ENCODE measurements at regions not wholly inside any gene's neighbourhood (a gene's known extent, or its start where the extent isn't known, plus 50 kb on each side); places are given as distances from the start of the nearest gene placed in this dataset.
"Not testable (repeated sequence)": the region's sequence is repeated elsewhere in the genome, so short reads cannot be mapped to it uniquely, and the experiment has no call there.

- Histone ChIP-seq H3K27ac (no peak overlapping the region), H3K4me1 (no peaks in the 10 kb centered on the region), H3K4me3 (no peak overlapping the region), H3K36me3 (no peaks in the 10 kb centered on the region), H3K27me3 (peaks cover 0 to 42% (median 0%) of the 10 kb centered on the region in 3 donors), H3K9me3 (no peaks in the 10 kb centered on the region)
- DNase-seq, result no peak
- TF ChIP-seq EP300 (IDR thresholded peaks at IDR 0.05) (no peak), POLR2AphosphoS5 (IDR thresholded peaks at IDR 0.05) (no peak)
- intact Hi-C loops (cut with DNase I; ENCODE audit: low total_unique reads), result no loop called here
These were observed 179.6 kb downstream of the AIPL1 start for GRCh38 chr17:6255322-6255721.

DNA sequence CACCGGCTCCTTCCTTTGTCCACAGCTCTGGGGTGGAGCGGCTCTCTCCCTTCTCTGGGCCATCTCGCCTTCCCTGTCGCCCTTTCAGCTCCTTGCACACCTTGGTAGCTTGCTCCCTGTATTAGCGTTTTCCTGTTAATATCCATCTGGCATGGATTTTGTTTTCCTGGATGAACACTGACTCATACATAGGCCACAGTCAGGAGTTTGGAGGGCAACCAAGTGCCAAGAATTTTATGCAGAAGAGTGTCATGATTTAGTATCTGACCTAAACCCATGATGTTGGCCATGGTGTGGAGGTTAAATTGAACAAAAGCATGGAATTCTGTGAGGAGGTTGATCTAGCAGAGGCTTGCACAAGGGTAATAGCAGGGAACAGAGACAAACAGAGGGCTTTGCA, 180.9 kb downstream of the AIPL1 start:
- Histone ChIP-seq H3K27ac (no peak overlapping the region), H3K9me3 (no peaks in the 10 kb centered on the region), H3K27me3 (peaks cover 0 to 45% (median 0%) of the 10 kb centered on the region in 3 donors), H3K4me1 (no peaks in the 10 kb centered on the region), H3K4me3 (no peak overlapping the region), H3K36me3 (no peaks in the 10 kb centered on the region)
- TF ChIP-seq POLR2AphosphoS5 (IDR thresholded peaks at IDR 0.05) (no peak), CTCF (IDR thresholded peaks at IDR 0.05) (no peak), POLR2A (IDR thresholded peaks at IDR 0.05) (no peak)
- intact Hi-C loops (cut with DNase I; ENCODE audit: low total_unique reads), result no loop called here
- DNase-seq, result no peak
- 73 to 85% (median 77%) methylated on average over 5 of the region's 5 CpGs for WGBS, 5 donors

- H3K27ac ChIP-seq; H3K4me3 ChIP-seq; H3K9me3 ChIP-seq; intact Hi-C loops (cut with DNase I; ENCODE audit: low total_unique reads); H3K36me3 ChIP-seq; DNase-seq; H3K4me1 ChIP-seq: not testable (repeated sequence)
- 77 to 85% (median 83%) methylated on average over 5 of the region's 5 CpGs for WGBS, 5 donors
- H3K27me3 ChIP-seq, result peaks cover 0 to 46% (median 0%) of the 10 kb centered on the region in 3 donors
These were observed 181.5 kb downstream of the WSCD1 start for GRCh38 chr17:6251640-6252039.

GRCh38 chr17:6249732-6250131, 179.6 kb downstream of the WSCD1 start:
- TF ChIP-seq POLR2AphosphoS5 (IDR thresholded peaks at IDR 0.05), result no peak
- TF ChIP-seq CTCF (IDR thresholded peaks at IDR 0.05), result no peak
- no peak for TF ChIP-seq EP300 (IDR thresholded peaks at IDR 0.05)
- TF ChIP-seq POLR2A (IDR thresholded peaks at IDR 0.05), result no peak
- peak in 1 of 2 donors; percentile 17 for DNase-seq
- Histone ChIP-seq H3K4me1 (no peaks in the 10 kb centered on the region), H3K36me3 (no peaks in the 10 kb centered on the region), H3K4me3 (no peak overlapping the region), H3K9me3 (no peaks in the 10 kb centered on the region), H3K27me3 (peaks cover 0 to 32% (median 0%) of the 10 kb centered on the region in 3 donors), H3K27ac (no peak overlapping the region)
- WGBS, 5 donors, result 38 to 47% (median 44%) methylated on average over 5 of the region's 5 CpGs
- intact Hi-C loops (cut with DNase I; ENCODE audit: low total_unique reads), result no loop called here

GRCh38 chr17:6248061-6248460, 177.9 kb downstream of the WSCD1 start:
- Histone ChIP-seq H3K9me3 (no peaks in the 10 kb centered on the region), H3K4me3 (no peak overlapping the region), H3K36me3 (no peaks in the 10 kb centered on the region), H3K27ac (no peak overlapping the region), H3K4me1 (no peaks in the 10 kb centered on the region), H3K27me3 (peaks cover 0 to 29% (median 0%) of the 10 kb centered on the region in 3 donors)
- DNase-seq, result no peak
- TF ChIP-seq POLR2AphosphoS5 (IDR thresholded peaks at IDR 0.05) (no peak), CTCF (IDR thresholded peaks at IDR 0.05) (no peak), POLR2A (IDR thresholded peaks at IDR 0.05) (no peak), EP300 (IDR thresholded peaks at IDR 0.05) (no peak)
- 44 to 66% (median 50%) methylated on average over 4 of the region's 4 CpGs for WGBS, 5 donors
- intact Hi-C loops (cut with DNase I; ENCODE audit: low total_unique reads), result no loop called here

Measured in stomach (tissue), 8 donors.